ENCODE measurements at regions not wholly inside any gene's neighbourhood (a gene's known extent, or its start where the extent isn't known, plus 50 kb on each side); places are given as distances from the start of the nearest gene placed in this dataset.
A peak's percentile ranks its signal among the peaks of the same experiment; 100 is the strongest.

- DNase-seq (ENCODE audit: low read depth in 4 of 4, low spot score in 3 of 4), result no peak
Measured at GRCh38 chr6:47151232-47151898, 109.2 kb upstream of the ADGRF1 start.

DNA sequence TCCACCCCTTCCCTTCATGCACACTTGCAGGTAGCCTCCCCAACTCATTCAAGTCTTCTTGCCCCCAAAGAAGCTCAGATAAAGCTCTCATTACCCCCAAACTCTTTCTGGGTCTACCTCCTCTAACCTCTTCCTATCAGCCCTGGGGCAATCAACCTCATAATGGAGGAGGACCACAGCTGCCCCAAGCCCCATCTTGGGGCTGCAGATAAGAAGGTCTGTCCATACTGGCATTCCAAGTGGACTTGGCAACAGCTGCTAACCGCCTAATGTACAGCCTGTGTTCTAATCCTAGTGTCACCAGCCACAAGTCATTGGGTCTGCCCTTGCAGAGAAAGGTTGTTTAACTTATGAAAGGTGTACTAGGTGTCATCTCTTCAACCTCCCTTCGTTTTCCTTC lies 107.4 kb upstream of the ADGRF1 start:
- DNase-seq (ENCODE audit: low read depth in 4 of 4, low spot score in 3 of 4), result no peak

- no peak for DNase-seq (ENCODE audit: low read depth in 4 of 4, low spot score in 3 of 4)
Measured at GRCh38 chr6:47149066-47149465, 106.9 kb upstream of the ADGRF1 start.

DNA sequence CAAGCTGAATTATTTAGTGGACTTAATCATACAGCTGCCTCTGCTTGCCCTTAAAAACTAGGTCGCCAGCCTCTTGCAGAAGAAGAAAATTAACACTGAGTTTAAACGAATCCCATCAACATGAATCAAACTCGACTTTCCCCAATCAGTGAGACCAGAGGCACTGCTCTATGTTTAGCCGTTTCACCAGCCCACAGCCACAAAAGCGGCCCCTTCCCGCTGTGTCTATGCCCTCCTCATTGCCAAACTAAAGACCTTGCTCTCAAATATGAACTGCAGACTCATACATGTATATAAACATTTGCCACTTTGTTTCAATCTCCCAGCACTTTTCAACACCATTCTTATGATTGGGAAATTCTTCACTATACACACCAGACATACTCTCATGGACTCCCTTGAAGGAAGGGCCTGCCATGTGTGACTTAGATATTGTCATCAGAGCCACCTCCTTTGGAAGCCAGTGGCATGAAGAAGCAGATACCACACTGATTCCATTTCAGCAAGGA lies 105.8 kb upstream of the ADGRF1 start:
- no peak for DNase-seq (ENCODE audit: low read depth in 4 of 4, low spot score in 3 of 4)

DNA sequence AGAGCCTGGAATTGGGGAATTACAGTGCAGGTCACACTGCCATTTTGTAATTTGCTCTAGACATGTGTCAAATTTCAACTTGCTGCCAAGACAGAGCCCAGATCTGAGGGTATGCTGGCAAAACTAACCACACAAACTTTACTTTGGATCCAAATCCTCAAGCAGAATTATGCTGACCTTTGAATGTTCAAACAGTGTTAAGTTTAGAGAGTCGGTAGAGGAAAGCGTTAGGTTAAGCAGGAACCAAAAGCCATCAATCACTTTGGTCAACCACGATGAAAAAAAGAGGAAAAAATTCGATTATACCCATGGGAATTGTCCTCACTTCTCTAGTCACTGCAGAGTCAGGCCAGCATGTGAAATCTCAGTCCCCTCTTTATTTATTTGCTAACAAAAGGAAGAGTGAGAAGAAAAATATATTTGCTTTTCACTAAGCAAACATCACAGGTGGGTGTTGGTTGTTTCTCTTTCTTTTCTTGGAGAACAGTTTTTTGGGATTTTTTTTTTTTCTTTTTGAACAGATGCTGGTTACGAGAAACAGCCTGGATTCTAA lies 105.1 kb upstream of the ADGRF1 start:
- no peak for DNase-seq (ENCODE audit: low read depth in 4 of 4, low spot score in 3 of 4)

DNA sequence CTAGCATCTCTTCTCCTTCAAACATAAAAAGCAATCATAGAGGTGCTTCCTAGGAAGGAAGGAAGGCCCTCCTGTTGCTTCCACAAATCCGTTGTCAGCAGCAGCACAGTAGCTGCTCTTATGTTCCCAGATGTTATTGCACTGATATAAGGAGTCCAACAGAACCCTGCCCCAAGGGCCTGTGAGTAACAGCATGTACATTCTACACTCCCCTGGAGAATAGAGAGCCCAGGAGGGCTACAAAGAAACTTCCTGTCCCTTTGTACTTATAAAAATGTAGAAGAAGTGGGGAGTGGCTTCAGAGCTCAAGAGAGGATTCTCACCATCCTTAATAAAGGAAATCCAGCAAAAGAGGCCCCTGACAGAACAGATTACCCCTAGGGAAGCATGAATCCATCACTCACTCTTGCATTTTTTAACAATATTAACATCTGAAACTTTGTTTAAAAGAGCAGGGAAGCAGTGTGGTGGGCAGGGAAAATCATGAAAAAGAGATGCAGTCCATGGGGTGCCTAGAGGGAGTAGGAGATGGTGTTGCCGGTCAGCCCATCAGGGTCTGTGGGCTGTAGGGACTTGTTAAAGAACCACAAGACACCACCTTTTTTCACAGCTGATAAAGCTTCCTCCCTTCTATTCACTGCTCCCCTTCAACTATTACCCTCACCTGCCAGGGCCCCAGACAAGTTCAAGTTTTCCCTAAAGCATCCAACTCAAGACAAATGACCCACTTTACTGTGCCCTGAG lies 104.5 kb upstream of the ADGRF1 start:
- DNase-seq (ENCODE audit: low read depth in 4 of 4, low spot score in 3 of 4), result no peak

GRCh38 chr6:47145212-47145611 lies 103.1 kb upstream of the ADGRF1 start:
- no peak for DNase-seq (ENCODE audit: low read depth in 4 of 4, low spot score in 3 of 4)

DNA sequence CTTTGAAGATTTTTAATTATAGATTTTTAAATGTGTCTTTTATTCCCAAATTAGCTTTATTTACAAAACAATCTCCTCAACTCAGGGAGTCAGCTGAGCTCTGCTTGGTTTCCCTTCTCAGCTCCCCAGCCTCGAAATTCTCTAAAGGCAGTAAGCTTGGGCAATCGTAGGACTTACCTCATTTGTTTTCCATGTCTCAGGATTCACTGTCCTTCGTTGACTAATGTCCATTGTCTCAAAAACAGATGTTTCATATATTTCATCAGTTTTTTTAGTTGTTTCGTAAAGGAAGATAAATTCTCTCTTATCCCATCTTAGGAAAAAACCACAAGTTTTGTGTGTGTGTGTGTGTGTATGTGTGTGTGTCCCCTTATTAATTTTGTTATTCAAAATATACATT lies 102.2 kb upstream of the ADGRF1 start:
- DNase-seq (ENCODE audit: low read depth in 4 of 4, low spot score in 3 of 4), result no peak

DNA sequence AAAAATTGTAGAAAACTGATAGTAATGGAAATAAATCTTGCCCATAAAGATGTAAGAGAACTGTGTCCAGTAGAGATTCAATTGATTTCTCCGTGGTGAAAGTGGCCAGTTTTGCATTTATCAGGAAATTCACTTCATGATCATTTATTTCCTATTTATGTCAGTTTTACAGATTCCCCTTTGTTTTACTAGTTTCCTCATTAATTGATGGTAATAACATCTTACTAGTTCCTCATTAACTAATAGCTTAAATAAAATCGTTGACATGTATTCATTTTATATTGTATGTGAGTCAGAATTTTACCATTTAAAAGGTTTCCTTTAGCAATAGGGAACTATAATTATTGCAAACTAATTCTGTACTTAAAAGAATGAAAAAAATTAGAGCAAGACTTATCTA lies 99.8 kb upstream of the ADGRF1 start:
- DNase-seq (ENCODE audit: low read depth in 4 of 4, low spot score in 3 of 4), result no peak

GRCh38 chr6:47141171-47141570 lies 99.0 kb upstream of the ADGRF1 start:
- no peak for DNase-seq (ENCODE audit: low read depth in 4 of 4, low spot score in 3 of 4)

DNA sequence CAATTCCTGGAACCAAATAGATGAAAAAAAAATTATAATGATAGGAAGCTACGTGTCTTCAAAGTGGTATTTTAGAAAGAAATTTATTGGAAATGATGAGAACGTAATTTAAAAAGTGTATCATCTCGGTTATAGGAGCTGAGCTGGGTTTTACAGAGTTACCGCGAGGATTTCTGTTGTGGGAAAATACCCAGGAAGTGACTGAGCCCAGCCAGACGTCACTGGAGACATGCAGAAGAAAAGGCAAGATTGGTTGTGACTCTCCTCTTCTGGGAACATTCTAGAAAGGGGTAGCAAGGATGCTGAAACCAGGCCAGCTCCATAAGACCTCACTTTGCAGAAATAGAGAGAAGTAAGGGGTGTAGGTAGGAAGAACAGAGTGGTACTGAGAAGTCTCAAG lies 95.9 kb upstream of the ADGRF1 start:
- no peak for DNase-seq (ENCODE audit: low read depth in 4 of 4, low spot score in 3 of 4)

DNA sequence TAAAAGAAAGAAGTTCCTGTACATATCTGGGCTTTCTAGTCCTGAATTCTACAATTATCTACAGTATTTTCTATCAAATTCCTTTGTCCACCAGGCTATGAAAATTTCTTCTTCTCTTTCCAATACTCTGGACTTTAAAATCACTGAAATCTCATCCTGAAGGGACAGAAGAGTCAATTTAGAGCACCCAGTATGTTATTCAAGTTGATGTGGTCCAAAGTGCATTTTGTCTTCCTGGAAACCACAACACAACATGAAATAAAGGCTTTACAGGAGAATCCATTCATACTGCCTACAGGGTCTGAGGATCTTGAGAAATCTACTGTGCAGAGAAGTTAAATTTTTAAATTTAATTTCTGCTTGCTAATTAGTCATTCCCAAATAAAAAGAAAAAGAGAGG lies 94.9 kb upstream of the ADGRF1 start:
- no peak for DNase-seq (ENCODE audit: low read depth in 4 of 4, low spot score in 3 of 4)

GRCh38 chr6:47135772-47136171 lies 93.6 kb upstream of the ADGRF1 start:
- DNase-seq (ENCODE audit: low read depth in 4 of 4, low spot score in 3 of 4), result no peak

GRCh38 chr6:47134476-47135189 lies 92.5 kb upstream of the ADGRF1 start:
- no peak for DNase-seq (ENCODE audit: low read depth in 4 of 4, low spot score in 3 of 4)

GRCh38 chr6:47133230-47134000 lies 91.3 kb upstream of the ADGRF1 start:
- DNase-seq (ENCODE audit: low read depth in 4 of 4, low spot score in 3 of 4), result no peak

GRCh38 chr6:47132724-47133123 lies 90.6 kb upstream of the ADGRF1 start:
- no peak for DNase-seq (ENCODE audit: low read depth in 4 of 4, low spot score in 3 of 4)

DNA sequence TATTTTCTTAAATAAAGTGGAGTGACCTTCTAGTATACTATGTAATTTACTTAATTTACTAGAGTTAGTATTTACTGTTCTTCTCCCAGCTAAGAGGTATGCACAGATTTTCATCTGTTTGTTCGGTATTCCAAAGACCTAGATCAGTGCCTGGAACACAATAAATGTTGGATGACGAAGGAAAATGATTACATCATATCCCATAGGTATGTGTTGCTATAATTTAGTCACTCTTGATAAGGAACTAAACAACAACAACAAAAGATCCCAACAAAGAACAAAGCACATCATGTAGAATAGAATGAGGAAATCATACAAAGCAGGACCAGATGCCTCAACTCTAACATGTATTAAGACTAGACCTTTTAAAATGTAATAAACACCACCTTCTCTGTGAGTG lies 89.6 kb upstream of the ADGRF1 start:
- no peak for DNase-seq (ENCODE audit: low read depth in 4 of 4, low spot score in 3 of 4)

DNA sequence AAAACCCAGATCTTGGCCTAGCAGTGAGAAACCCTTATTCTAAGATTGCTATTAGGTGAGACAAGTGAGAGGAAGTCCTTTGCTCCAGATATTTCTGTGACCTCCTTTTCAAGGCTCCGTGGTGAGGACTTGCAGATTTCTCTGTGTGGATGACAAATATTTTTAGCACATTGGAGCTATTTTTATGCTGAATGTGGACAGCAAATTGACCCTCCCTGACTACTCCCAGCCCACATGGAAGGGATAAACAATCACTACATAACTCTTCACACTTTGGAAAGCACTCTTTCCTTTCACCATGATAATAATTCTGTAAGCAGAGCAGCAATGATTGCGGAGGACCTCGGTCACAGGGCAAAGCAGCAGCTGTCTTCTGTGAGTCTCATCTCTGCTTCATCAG lies 88.0 kb upstream of the ADGRF1 start:
- DNase-seq (ENCODE audit: low read depth in 4 of 4, low spot score in 3 of 4), result no peak

DNA sequence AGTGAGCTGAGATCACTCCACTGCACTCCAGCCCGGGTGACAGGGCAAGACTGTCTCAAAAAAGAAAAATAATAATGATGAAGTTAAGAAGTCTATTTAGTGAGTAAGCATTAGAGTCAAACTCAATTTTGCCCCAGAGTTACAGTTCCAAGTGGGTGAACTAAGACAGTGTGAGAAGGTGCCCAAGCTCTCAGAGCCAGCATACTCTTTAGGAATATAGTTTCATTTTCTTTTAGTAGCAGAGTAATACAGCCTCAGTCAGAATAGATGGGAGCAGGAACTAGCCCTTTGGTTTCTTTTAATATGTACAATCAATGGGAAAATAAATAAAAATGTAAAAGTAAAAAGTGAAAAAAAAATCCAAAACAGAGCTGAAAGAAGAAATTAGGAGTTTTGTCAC lies 87.0 kb upstream of the ADGRF1 start:
- no peak for DNase-seq (ENCODE audit: low read depth in 4 of 4, low spot score in 3 of 4)

DNA sequence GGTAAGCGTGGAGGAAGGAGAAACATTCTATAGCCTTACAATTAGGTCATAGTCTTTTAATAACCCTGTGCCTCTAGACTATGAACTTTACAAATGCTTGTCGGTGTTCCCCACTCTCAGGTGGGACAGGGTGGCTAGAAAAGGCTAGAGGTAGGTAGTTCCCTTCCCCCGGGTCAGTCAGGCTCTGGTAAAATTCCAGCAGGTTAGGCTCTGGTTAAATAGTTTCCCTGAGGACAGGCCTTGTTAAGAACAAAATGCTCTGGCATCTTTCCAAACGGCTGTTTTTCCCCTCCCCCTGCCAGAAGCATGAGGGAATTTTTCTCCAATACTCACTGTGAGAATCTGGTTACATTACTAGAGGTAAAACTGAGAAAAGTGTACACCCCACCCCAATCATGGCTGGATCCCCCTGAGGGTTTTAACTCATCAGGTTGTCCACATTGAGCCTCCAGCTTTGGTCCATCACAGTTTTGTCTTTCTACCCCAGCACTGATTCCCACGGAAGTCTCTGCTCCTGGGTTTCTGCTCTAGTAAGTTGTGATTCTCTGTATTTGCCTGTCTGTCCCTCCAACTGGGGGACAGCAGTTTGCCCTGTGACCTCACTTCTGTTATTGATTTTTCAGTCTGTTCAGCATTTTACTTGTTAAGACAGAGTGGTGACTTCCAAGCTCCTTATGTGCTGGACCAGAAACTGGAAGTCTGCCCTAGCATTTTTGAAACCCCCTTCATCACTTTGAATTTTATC lies 84.7 kb upstream of the ADGRF1 start:
- DNase-seq (ENCODE audit: low read depth in 4 of 4, low spot score in 3 of 4), result peak; percentile 32 to 46 (median 34)
